ENCODE measurements at regions not wholly inside any gene's neighbourhood (a gene's known extent, or its start where the extent isn't known, plus 50 kb on each side); places are given as distances from the start of the nearest gene placed in this dataset.

- H3K36me3 ChIP-seq (ENCODE audit: control insufficient read depth, insufficient read depth, low read length) = no peaks in the 10 kb centered on the region
- no peak for TF ChIP-seq CTCF (IDR thresholded peaks at IDR 0.05; ENCODE audit: insufficient read depth, low read length, poor library complexity, severe bottlenecking)
- H3K4me3 ChIP-seq (replicated peaks; ENCODE audit: low read depth, low read length) = no peak overlapping the region
- no peaks in the 10 kb centered on the region for H3K27me3 ChIP-seq (replicated peaks; ENCODE audit: control insufficient read depth, insufficient read depth, low read length)
- DNase-seq (ENCODE audit: extremely low read depth, insufficient read length) = no peak
These were observed 204.6 kb downstream of the CBLN4 start for GRCh38 chr20:55800552-55801245.

DNA sequence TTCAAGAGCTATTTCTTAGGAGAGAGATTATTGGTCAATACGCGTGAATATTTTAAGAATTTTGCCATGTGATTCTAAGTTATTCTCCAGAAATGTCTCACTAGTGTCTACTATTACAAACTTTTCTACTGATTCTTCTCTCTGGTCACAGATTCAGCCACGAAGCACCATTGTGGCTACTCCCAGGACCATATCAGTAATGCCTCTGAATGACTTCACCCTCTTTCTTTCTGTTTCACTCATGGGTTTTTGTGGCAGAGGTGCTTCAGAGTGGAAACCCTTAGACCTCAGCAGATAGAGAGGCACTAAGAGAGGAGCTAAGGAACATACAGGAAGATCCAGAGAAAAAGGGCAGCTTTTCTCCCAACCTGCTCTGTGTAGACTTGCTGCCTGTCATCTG lies 211.3 kb downstream of the CBLN4 start:
- no peaks in the 10 kb centered on the region for H3K27me3 ChIP-seq (replicated peaks; ENCODE audit: control insufficient read depth, insufficient read depth, low read length)
- no peak for TF ChIP-seq CTCF (IDR thresholded peaks at IDR 0.05; ENCODE audit: insufficient read depth, low read length, poor library complexity, severe bottlenecking)
- DNase-seq (ENCODE audit: extremely low read depth, insufficient read length) = no peak
- no peak overlapping the region for H3K4me3 ChIP-seq (replicated peaks; ENCODE audit: low read depth, low read length)
- no peaks in the 10 kb centered on the region for H3K36me3 ChIP-seq (ENCODE audit: control insufficient read depth, insufficient read depth, low read length)

DNA sequence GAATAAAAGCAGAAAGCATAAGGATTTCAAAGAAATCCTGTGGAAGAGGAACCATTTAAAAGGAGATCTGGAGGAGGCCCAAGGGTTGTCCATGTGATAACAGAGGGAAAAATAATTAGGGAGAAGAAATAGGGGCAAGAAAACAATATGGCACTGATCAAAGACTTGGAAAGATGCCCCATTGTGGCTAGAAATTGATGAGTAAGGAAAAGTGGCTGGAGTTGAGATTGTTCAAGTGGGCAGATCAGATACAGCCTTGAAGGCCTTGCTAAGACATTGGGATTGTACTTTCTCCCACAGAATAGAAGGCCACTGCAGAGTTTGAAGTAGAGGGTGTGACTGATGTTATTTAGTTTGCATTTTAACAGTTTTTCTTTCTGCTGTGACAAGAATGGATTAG lies 213.3 kb downstream of the CBLN4 start:
- TF ChIP-seq CTCF (IDR thresholded peaks at IDR 0.05; ENCODE audit: insufficient read depth, low read length, poor library complexity, severe bottlenecking) = no peak
- Histone ChIP-seq H3K4me3 (replicated peaks; ENCODE audit: low read depth, low read length) (no peak overlapping the region), H3K27me3 (replicated peaks; ENCODE audit: control insufficient read depth, insufficient read depth, low read length) (no peaks in the 10 kb centered on the region), H3K36me3 (ENCODE audit: control insufficient read depth, insufficient read depth, low read length) (no peaks in the 10 kb centered on the region)
- no peak for DNase-seq (ENCODE audit: extremely low read depth, insufficient read length)

DNA sequence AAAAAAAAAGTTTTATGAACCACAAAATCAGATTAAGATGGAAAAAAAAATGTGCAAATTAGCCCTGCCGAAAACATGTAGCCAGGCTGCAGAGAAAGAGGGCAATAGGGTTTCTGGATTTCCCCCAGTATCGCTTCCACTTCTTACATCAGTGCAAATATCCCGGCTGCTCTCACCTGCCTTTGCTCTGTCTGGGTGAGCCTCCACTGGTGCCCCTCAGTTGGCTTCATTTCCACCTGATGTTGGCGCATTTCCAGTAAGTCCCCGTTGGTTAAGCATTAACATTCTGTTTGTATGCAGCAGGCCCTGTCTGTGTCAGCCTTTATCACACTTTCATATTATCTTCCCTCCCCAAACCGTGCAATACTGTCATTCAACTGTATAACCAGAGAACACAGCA lies 215.1 kb downstream of the CBLN4 start:
- no peak for TF ChIP-seq CTCF (IDR thresholded peaks at IDR 0.05; ENCODE audit: insufficient read depth, low read length, poor library complexity, severe bottlenecking)
- no peak for DNase-seq (ENCODE audit: extremely low read depth, insufficient read length)

DNA sequence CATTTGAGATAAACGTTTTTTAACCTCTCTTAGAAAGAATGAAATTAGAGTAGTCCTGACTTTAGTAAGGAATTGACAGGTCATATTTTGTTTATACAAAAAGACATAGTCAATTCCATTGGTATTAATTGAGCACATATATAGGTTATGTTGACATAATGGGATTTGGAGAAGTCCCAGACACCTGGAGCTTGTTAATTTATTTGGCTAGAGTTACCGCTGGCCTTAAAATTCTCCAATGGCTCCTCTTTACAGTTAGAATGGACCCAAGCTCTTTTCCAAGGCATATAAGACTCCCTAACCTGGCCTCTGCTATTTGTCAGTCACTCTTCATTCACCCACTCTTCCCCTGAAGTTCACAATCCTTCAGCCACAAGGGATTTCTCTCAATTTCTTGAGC lies 221.3 kb downstream of the CBLN4 start:
- no peak for DNase-seq (ENCODE audit: extremely low read depth, insufficient read length)
- TF ChIP-seq CTCF (IDR thresholded peaks at IDR 0.05; ENCODE audit: insufficient read depth, low read length, poor library complexity, severe bottlenecking) = no peak
- no peak overlapping the region for H3K4me3 ChIP-seq (replicated peaks; ENCODE audit: low read depth, low read length)

More for the DNA sequence above, 215.1 kb downstream of the CBLN4 start:
- H3K4me3 ChIP-seq (replicated peaks; ENCODE audit: low read depth, low read length) = no peak overlapping the region
- no peaks in the 10 kb centered on the region for H3K36me3 ChIP-seq (ENCODE audit: control insufficient read depth, insufficient read depth, low read length)
- no peaks in the 10 kb centered on the region for H3K27me3 ChIP-seq (replicated peaks; ENCODE audit: control insufficient read depth, insufficient read depth, low read length)

DNA sequence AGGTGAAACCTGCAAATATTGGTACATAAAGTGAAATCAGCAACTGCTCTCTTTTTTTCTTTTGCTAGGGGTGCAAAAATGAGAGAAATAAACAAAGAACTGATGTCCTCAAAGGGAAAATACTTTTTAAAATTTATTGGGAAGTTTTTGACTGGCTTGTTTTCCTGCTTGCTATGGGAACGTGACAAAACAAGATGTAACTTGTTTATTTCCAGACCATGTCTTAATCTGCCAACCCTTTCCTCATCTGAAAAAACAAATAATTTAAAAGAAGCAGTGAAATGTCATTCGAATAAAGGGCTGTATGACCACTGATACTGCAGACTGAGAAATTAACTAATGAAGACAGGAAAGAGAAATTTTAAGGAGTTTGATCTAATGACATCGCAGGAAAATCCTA lies 221.9 kb downstream of the CBLN4 start:
- no peak for DNase-seq (ENCODE audit: extremely low read depth, insufficient read length)
- Histone ChIP-seq H3K4me3 (replicated peaks; ENCODE audit: low read depth, low read length) (no peak overlapping the region), H3K36me3 (ENCODE audit: control insufficient read depth, insufficient read depth, low read length) (no peaks in the 10 kb centered on the region), H3K27me3 (replicated peaks; ENCODE audit: control insufficient read depth, insufficient read depth, low read length) (no peaks in the 10 kb centered on the region)
- no peak for TF ChIP-seq CTCF (IDR thresholded peaks at IDR 0.05; ENCODE audit: insufficient read depth, low read length, poor library complexity, severe bottlenecking)

More for the DNA sequence above, 221.3 kb downstream of the CBLN4 start:
- no peaks in the 10 kb centered on the region for H3K36me3 ChIP-seq (ENCODE audit: control insufficient read depth, insufficient read depth, low read length)
- H3K27me3 ChIP-seq (replicated peaks; ENCODE audit: control insufficient read depth, insufficient read depth, low read length) = no peaks in the 10 kb centered on the region
